H9 (cell line): ENCODE measurements at regions not wholly inside any gene's neighbourhood (a gene's known extent, or its start where the extent isn't known, plus 50 kb on each side); places are given as distances from the start of the nearest gene placed in this dataset.
"Not testable (repeated sequence)": the region's sequence is repeated elsewhere in the genome, so short reads cannot be mapped to it uniquely, and the experiment has no call there.

Source experiments
- DNase-seq: peaks from one replicate; pipeline ENCODE4 v3.0.0-alpha.2; 2017
- H2AFZ ChIP-seq: one replicate; pipeline ENCODE4 v1.6.1; 2013; ENCODE audit warnings: mild to moderate bottlenecking, low read length, control low read depth, moderate library complexity
- H2AK5ac ChIP-seq: 2 replicates; pipeline ENCODE4 v1.6.1; 2013; ENCODE audit warnings: low read length, control low read depth, mixed read lengths; ENCODE audit not compliant: insufficient read length
- H2BK120ac ChIP-seq: one replicate; pipeline ENCODE4 v1.6.1; 2013; ENCODE audit warnings: low read depth, mild to moderate bottlenecking, low read length, control low read depth, inconsistent platforms; ENCODE audit not compliant: poor library complexity, severe bottlenecking
- H2BK12ac ChIP-seq: 2 replicates; pipeline ENCODE4 v1.6.1; 2013; ENCODE audit warnings: low read length, control low read depth, mixed read lengths, low read depth; ENCODE audit not compliant: insufficient read length
- H2BK15ac ChIP-seq: 2 replicates; pipeline ENCODE4 v1.6.1; 2013; ENCODE audit warnings: low read depth, low read length, control low read depth
- H2BK20ac ChIP-seq: one replicate; pipeline ENCODE4 v1.6.1; 2013; ENCODE audit warnings: low read depth, mild to moderate bottlenecking, low read length, control low read depth, inconsistent platforms; ENCODE audit not compliant: poor library complexity, severe bottlenecking
- H2BK5ac ChIP-seq: 2 replicates; pipeline ENCODE4 v1.6.1; 2013; ENCODE audit warnings: low read length, control low read depth, mixed read lengths; ENCODE audit not compliant: insufficient read length
- H3K14ac ChIP-seq: 2 replicates; pipeline ENCODE4 v1.6.1; 2013; ENCODE audit warnings: low read length, control low read depth; ENCODE audit not compliant: insufficient read depth
- H3K18ac ChIP-seq: 2 replicates; pipeline ENCODE4 v1.6.1; 2013; ENCODE audit warnings: low read depth, mild to moderate bottlenecking, mixed read lengths, low read length, control low read depth; ENCODE audit not compliant: insufficient read length
- H3K23ac ChIP-seq: 2 replicates; pipeline ENCODE4 v1.6.1; 2013; ENCODE audit warnings: low read length, control low read depth, mixed read lengths, low read depth; ENCODE audit not compliant: insufficient read length
- H3K23me2 ChIP-seq: 2 replicates; pipeline ENCODE4 v1.6.1; 2013; ENCODE audit warnings: low read depth, mild to moderate bottlenecking, mixed read lengths, low read length, control low read depth; ENCODE audit not compliant: insufficient read length, poor library complexity, severe bottlenecking
- H3K27ac ChIP-seq: 2 replicates; pipeline ENCODE4 v1.5.1; 2013; ENCODE audit warnings: low read length, control low read depth, mixed read lengths, low read depth; ENCODE audit not compliant: insufficient read length
- H3K27me3 ChIP-seq: 2 replicates; pipeline ENCODE4 v1.6.1; 2013; ENCODE audit warnings: low read length, control low read depth, inconsistent platforms; ENCODE audit not compliant: insufficient read depth
- H3K4ac ChIP-seq: 2 replicates; pipeline ENCODE4 v1.6.1; 2013; ENCODE audit warnings: low read depth, mild to moderate bottlenecking, control low read depth, inconsistent platforms, low read length, moderate library complexity
- H3K4me1 ChIP-seq: 2 replicates; pipeline ENCODE4 v1.6.1; 2013; ENCODE audit warnings: low read length, control low read depth, inconsistent platforms; ENCODE audit not compliant: insufficient read depth
- H3K4me2 ChIP-seq: 2 replicates; pipeline ENCODE4 v1.6.1; 2013; ENCODE audit warnings: low read length, control low read depth, mixed read lengths; ENCODE audit not compliant: insufficient read length, insufficient read depth
- H3K56ac ChIP-seq: 2 replicates; pipeline ENCODE4 v1.6.1; 2013; ENCODE audit warnings: low read depth, mild to moderate bottlenecking, mixed read lengths, low read length, control low read depth; ENCODE audit not compliant: insufficient read length
- H3K79me1 ChIP-seq: 2 replicates; pipeline ENCODE4 v1.6.1; 2013; ENCODE audit warnings: low read depth, mild to moderate bottlenecking, moderate library complexity, low read length, control low read depth, inconsistent platforms; ENCODE audit not compliant: insufficient read depth, poor library complexity, severe bottlenecking
- H3K79me2 ChIP-seq: 2 replicates; pipeline ENCODE4 v1.6.1; 2013; ENCODE audit warnings: low read length, control low read depth, inconsistent platforms; ENCODE audit not compliant: insufficient read depth
- H3K9ac ChIP-seq: 2 replicates; pipeline ENCODE4 v1.6.1; 2013; ENCODE audit warnings: low read length, control low read depth, mixed read lengths; ENCODE audit not compliant: insufficient read length; ENCODE audit errors: extremely low read depth
- H3K9me3 ChIP-seq: one replicate; pipeline ENCODE4 v1.6.1; 2013; ENCODE audit warnings: low read depth, low read length, inconsistent platforms; ENCODE audit not compliant: control insufficient read depth
- H3T11ph ChIP-seq: one replicate; pipeline ENCODE4 v1.6.1; 2013; ENCODE audit warnings: mild to moderate bottlenecking, low read length, control low read depth, inconsistent platforms
- H4K20me1 ChIP-seq: one replicate; pipeline ENCODE4 v1.6.1; 2013; ENCODE audit not compliant: control insufficient read depth, insufficient read length, insufficient read depth
- H4K5ac ChIP-seq: 2 replicates; pipeline ENCODE4 v1.6.1; 2013; ENCODE audit warnings: low read depth, mild to moderate bottlenecking, mixed read lengths, low read length, control low read depth; ENCODE audit not compliant: insufficient read length
- H4K8ac ChIP-seq: replicated peaks from 2 replicates; pipeline ENCODE4 v1.6.1; 2013; ENCODE audit warnings: low read length, control low read depth, mixed read lengths, low read depth; ENCODE audit not compliant: insufficient read length
- H4K91ac ChIP-seq: 2 replicates; pipeline ENCODE4 v1.6.1; 2013; ENCODE audit warnings: low read depth, mild to moderate bottlenecking, moderate library complexity, mixed read lengths, low read length, control low read depth; ENCODE audit not compliant: insufficient read length
- H3K27ac Mint-ChIP-seq, 3 experiments: 2 replicates in 2 of 3; 3 replicates in 1 of 3; pipeline ENCODE4 v1.8.0; 2020 to 2021; ENCODE audit warnings: mixed read lengths in 3 of 3, mild to moderate bottlenecking in 1 of 3, moderate library complexity in 1 of 3
- H3K27me3 Mint-ChIP-seq: 2 replicates; pipeline ENCODE4 v1.8.0; 2021; ENCODE audit warnings: low read depth, mild to moderate bottlenecking, moderate library complexity, mixed read lengths
- H3K36me3 Mint-ChIP-seq, 3 experiments: 2 replicates in 2 of 3; 3 replicates in 1 of 3; pipeline ENCODE4 v1.8.0; 2020 to 2021; ENCODE audit warnings: low read depth in 3 of 3, mixed read lengths in 3 of 3; ENCODE audit not compliant: insufficient read depth in 1 of 3
- H3K4me1 Mint-ChIP-seq, 2 experiments: 2 replicates each; pipeline ENCODE4 v1.8.0; 2020; ENCODE audit warnings: mixed read lengths in 2 of 2
- H3K4me3 Mint-ChIP-seq, 2 experiments: 2 replicates in 1 of 2; 3 replicates in 1 of 2; pipeline ENCODE4 v1.8.0; 2020 to 2021; ENCODE audit warnings: mild to moderate bottlenecking in 2 of 2, mixed read lengths in 2 of 2, moderate library complexity in 1 of 2
- H3K9me3 Mint-ChIP-seq, 2 experiments: 2 replicates in 1 of 2; 3 replicates in 1 of 2; pipeline ENCODE4 v1.8.0; 2020; ENCODE audit warnings: mild to moderate bottlenecking in 2 of 2, mixed read lengths in 2 of 2, moderate library complexity in 1 of 2
- WGBS: extraction: QIAGEN DNeasy Blood & Tissue Kit; methylation state at CpG from one replicate; pipeline ENCODE4 v1.1.7; 2013; ENCODE audit warnings: missing lambda C conversion rate, low lambda C conversion rate, mixed read lengths; ENCODE audit not compliant: insufficient read length; ENCODE audit errors: extremely low coverage; 5-methylcytosine and 5-hydroxymethylcytosine counted together

DNA sequence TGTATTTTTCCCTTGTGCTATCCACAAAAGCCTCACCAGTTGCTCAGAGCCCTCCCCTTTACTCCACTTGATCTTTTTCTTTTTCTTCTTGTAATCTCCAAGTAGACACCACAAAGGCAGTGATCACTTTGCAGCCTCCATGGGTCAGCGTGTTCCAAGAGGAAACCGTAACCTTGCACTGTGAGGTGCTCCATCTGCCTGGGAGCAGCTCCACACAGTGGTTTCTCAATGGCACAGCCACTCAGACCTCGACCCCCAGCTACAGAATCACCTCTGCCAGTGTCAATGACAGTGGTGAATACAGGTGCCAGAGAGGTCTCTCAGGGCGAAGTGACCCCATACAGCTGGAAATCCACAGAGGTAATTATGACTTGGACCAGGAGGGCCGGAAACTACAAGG is 95.8 kb downstream of the FAM72C start:
- H3T11ph ChIP-seq, H4K20me1 ChIP-seq, H2AK5ac ChIP-seq, H2AFZ ChIP-seq, H3K23me2 ChIP-seq, H4K91ac ChIP-seq, H3K27me3 Mint-ChIP-seq, H4K5ac ChIP-seq, H3K4me3 Mint-ChIP-seq, H3K79me2 ChIP-seq, H3K9me3 ChIP-seq, H3K27me3 ChIP-seq, H3K27ac Mint-ChIP-seq, H3K14ac ChIP-seq, H4K8ac ChIP-seq, H3K79me1 ChIP-seq, H3K4me2 ChIP-seq, H3K23ac ChIP-seq, H3K56ac ChIP-seq, DNase-seq, H2BK5ac ChIP-seq, H3K18ac ChIP-seq, H3K9me3 Mint-ChIP-seq, H2BK12ac ChIP-seq, H3K4me1 Mint-ChIP-seq, H3K9ac ChIP-seq, H3K36me3 Mint-ChIP-seq, H3K4ac ChIP-seq, H3K4me1 ChIP-seq, H2BK20ac ChIP-seq, H2BK15ac ChIP-seq, H3K27ac ChIP-seq, H2BK120ac ChIP-seq: not testable (repeated sequence)
- no CpG with 5 or more reads among the region's 5 CpGs for WGBS

DNA sequence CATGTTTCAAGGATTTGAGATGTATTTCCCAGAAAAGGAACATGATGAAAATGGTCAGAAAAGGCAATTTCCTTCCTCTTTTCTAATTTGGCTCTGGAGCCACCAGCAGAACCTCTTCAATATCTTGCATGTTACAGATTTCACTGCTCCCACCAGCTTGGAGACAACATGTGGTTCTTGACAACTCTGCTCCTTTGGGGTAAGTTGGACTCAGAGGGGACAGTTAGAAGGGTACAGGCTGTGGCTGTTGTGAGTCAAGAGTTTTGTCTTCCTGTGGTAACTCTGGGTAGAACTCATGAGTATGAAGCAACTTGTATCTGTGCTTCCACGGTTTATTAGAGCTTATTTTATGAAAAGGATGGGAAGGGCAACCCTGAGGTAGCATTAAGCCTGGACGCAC is 97.2 kb downstream of the FAM72C start:
- H3K27ac ChIP-seq, H3K27me3 ChIP-seq, H3K4me3 Mint-ChIP-seq, H2BK120ac ChIP-seq, H3K27ac Mint-ChIP-seq, H3K4me2 ChIP-seq, H4K91ac ChIP-seq, H3K79me1 ChIP-seq, H3K27me3 Mint-ChIP-seq, H2BK5ac ChIP-seq, H4K5ac ChIP-seq, H2AK5ac ChIP-seq, H4K20me1 ChIP-seq, H3K4me1 ChIP-seq, H3K18ac ChIP-seq, DNase-seq, H3K14ac ChIP-seq, H2BK20ac ChIP-seq, H3K9me3 ChIP-seq, H3K36me3 Mint-ChIP-seq, H4K8ac ChIP-seq, H3K9ac ChIP-seq, H3K56ac ChIP-seq, H2BK12ac ChIP-seq, H3T11ph ChIP-seq, H3K4me1 Mint-ChIP-seq, H2AFZ ChIP-seq, H3K79me2 ChIP-seq, H3K4ac ChIP-seq, H3K23me2 ChIP-seq, H2BK15ac ChIP-seq, H3K23ac ChIP-seq: not testable (repeated sequence)
- WGBS, result no CpG with 5 or more reads among the region's 2 CpGs
- H3K9me3 Mint-ChIP-seq, result peaks cover 9 to 12% of the 10 kb centered on the region in 2 experiments
